Breast epithelium (tissue), 3 donors: ENCODE measurements at regions not wholly inside any gene's neighbourhood (a gene's known extent, or its start where the extent isn't known, plus 50 kb on each side); places are given as distances from the start of the nearest gene placed in this dataset.

ENCODE experiments used
- CTCF ChIP-seq, 3 donors: fragments of 450-650 bp; IDR thresholded peaks; one replicate each; pipeline ENCODE4 v1.5.1; 2016 to 2017; ENCODE audit warnings: antibody characterized with exemption in 3 of 3, mild to moderate bottlenecking in 3 of 3, moderate library complexity in 3 of 3
- POLR2AphosphoS5 ChIP-seq, 3 donors: sonication (generic); formaldehyde crosslinking; IDR thresholded peaks; one replicate each; pipeline ENCODE4 v1.6.1; 2017; ENCODE audit warnings: antibody characterized with exemption in 3 of 3

- TF ChIP-seq POLR2AphosphoS5 (IDR thresholded peaks at IDR 0.05): no peak
- no peak for TF ChIP-seq CTCF (IDR thresholded peaks at IDR 0.05)
Measured at GRCh38 chr13:76239031-76239680, 603.0 kb downstream of the LMO7 start.
